NOMO-1 (cell line): ENCODE measurements at regions not wholly inside any gene's neighbourhood (a gene's known extent, or its start where the extent isn't known, plus 50 kb on each side); places are given as distances from the start of the nearest gene placed in this dataset.

Experiments used
- DNase-seq, 2 experiments: peaks; one replicate each; lab custom pipeline; 2025; ENCODE audit not compliant: unreplicated experiment in 2 of 2; lab: John Stamatoyannopoulos, UW

DNA sequence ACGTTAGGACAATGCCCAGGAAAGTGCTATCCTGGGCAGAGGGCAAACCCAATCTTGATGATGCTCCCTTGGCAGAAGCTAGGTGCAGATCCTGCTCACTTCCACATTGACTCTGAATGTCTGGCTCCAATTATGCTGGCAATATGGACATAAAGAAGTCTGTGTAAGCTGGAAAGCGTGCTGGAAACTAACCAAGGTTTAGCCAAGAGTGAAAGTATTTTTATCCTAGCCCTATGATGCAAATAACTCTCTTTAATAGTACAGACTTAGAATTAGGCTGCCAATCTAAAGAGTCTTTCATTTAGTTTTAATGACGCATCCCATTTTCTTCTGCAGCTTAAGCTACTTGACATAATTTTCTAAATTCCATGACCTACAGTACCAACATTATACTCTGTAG is 571.8 kb downstream of the TUSC7 start:
- no peak for DNase-seq

DNA sequence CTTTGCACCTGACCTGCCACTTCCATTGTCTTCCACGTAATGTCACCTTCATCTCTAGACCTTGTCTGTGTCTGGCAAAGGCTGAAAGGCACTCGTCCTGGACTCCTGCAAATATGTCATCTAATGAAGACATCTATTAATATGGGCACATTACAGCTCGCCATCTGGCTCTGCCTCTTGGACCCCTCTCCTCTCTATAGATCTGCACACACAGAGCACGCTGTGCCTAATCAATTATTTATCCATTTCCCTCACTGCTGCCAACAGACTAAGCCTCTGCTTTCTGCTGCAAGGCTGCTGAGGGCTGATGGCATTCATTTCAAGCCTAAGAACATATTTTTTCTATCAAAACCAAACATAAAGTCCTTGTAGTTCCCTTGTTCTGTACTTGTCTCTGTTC is 573.0 kb downstream of the TUSC7 start:
- no peak for DNase-seq

DNA sequence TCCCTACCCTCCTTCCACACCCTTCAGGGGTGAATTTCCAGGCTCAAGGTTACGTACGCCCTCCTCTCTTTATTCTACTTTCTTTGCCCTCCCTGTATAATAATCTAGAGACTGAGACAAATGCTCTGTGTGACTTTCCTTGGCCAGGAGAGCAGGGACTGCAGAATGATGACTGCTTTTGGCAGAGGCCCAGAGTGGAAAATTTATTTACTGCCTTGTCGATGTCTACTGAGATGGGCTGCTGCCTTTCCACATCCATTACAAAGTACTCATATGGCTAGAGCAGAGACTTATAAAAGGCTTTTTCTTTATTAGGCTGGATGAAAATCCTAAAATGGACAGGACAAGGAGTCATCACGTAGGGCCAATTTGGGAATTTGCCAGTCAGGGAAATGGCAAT is 576.2 kb downstream of the TUSC7 start:
- no peak for DNase-seq

DNA sequence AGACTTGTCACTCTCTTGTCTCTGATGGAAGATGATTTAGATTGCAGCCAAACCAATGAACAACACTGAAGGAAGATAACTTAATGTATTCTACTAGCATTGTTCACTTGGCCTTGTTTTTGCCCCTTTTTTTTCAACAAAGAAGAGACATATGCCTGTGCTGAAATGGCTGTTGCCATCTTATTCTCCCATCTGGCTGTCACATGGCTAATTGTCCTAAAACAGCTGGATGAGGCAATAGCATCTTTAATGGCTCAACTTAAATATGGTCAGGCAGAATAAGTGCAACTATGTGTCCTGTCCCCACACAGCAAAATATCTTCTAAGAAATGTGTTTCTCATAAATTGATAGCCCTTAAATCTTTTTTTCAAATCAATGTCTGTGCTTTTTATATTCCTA is 576.9 kb downstream of the TUSC7 start:
- no peak for DNase-seq

DNA sequence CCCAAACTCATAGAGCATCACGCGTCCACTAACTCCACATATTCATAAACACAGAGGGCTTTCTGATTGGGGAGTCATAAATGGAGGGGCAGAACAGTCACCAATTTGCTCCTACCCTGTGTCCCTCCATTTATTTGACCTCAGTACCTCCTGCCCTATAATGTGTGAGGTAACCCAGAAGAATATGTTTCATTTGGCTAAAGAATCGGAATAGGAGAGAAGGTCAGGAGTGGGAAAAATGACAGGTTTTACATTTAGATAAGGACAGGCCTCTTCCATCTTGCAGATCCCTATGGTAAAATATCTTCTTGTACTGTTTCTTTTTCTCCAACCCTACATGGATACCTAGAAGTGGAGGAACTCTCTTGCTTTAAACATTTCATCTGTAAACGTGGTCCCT is 578.0 kb downstream of the TUSC7 start:
- no peak for DNase-seq

DNA sequence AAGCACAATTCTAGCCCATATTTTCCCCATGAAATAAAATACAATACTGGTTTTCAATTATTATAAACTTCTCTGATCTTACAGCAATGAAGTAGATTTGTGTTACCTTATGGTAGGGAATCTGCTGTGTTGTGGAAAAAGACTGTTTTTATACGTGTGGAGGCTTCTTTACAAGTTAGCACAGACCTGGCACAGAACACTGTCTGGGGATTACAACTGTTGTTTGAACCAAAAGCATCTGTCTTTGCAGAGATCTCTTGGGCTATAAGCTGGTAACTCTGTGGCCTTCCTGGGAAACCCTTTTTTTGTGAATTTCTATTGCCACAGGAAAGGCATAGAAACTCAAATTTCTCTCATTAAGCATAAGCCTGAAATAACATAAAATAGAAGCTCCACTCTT is 581.9 kb downstream of the TUSC7 start:
- DNase-seq = no peak

DNA sequence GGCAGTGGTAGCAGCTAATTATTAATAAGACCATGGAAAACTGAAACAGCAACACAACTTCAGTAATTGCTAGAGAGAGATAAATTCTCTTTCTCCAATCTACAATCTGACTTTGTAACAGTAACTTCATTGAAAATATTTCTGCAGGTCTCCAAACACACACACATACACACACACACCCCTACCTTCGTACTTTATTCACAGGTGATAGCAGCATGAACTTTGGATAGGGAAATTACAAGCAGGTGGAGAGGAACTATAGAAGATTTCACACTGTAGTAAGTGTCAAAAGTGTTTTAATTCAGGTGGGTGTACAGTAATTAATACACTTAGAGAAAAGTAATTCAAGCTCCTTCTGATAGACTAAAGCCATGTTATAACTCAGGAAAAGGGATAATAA is 587.5 kb downstream of the TUSC7 start:
- DNase-seq = no peak

DNA sequence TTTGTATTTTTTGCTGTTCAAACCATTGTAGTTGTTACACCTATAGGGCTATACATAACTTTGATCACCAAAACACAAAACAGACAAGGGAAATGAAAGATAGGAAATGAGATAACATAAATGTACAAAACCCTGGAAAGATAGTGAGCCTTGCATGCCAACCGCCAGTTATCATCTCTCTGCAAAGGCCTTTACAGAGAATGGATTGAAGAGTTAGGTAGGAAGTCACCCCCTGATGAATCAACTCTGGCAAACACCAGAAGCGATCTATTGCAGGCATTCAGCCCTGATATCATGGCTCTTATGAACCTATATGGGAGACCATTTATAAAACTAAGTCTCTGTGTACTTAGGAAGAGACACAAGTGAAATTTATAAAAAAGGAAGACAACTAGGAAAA is 588.0 kb downstream of the TUSC7 start:
- DNase-seq = no peak

DNA sequence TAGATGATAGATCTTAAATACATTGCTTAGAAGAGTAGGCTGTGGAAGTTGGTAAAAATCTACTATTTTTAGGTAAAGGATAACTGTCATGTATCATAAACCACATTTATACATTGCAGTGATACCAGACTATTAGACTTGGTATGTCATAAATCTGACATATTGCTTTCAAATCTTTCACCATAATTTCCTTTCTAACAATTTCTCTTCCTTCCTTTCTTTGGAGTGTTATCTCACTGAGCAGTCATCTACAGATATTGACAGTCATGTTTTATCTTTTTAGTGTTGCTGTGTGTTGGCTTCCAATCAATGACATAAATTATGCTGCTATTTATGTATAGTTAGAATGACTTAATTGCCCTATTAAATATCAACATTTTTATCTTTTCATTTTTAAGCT is 588.7 kb downstream of the TUSC7 start:
- DNase-seq = no peak

DNA sequence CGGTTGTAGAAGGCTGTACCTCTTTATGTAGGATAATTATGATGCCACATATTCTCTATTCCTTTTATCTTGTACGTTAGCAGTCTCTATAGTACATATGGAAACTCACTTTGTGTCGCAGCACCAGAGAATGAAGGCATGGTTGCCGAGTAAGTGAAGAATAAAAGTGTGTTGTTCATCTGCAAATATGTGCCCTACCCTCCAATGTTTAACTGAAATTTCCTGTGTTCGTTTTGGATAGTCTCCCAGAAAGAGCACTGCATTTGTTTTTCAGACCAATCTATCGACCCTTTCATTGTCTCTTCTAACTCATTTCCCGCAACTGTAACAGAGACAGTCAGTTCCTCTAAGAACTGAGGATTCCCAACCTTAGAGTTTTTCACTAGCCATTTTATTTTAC is 592.8 kb downstream of the TUSC7 start:
- DNase-seq = no peak

DNA sequence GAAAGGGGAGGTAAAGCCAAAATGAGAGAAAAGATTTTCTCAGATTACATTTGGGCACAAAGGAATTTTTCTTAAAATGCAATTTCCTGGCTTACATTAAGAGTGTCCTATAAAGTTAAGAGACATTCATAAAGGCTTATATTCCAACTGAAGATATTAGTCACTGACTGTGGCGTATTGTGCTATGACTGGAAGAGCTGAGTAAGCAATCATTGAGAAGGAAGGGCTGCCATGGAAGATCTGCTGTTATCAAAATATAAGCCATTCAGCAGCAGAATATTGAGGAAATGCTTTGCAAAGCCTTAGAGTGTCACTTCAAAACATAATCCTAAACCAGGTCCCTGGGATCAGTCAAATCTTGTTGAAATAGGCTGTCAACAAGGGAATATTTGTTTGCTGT is 593.9 kb downstream of the TUSC7 start:
- no peak for DNase-seq

DNA sequence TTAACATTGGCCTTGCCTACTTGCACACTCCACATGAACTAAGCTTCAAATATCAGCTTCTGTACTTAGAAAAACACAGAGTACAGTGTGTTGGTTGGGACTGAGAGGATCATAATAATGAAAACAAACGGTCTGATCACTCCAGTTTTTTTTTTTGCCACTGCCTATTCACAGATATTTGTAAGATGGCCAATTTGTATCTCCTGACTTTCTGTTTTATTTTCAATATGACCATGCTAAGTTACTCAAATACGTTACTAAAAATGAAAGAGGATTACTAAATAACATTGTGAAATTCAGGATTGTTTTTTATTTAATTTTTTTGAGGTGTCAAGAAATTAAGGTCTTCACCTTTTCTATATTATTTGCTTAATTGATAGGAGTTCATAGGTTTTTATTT is 595.1 kb downstream of the TUSC7 start:
- no peak for DNase-seq

DNA sequence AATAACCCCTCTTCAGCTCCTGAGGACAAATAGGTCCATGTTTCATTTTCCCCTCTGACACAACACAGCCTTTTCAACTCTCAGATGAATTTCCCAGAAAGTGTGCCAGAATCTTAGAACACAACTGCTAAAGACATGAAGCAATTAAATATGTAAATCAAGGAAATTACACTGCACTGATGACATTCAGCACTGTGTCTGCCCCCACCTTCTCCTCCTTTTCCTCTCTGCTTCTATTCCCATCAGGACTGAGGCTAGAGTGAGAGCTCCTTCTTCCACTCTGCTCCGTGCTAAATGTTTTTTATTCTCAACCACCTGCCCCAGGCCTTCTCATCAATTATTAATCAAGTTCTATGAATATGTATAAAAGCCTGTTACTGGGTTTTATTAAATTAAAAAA is 596.1 kb downstream of the TUSC7 start:
- no peak for DNase-seq

DNA sequence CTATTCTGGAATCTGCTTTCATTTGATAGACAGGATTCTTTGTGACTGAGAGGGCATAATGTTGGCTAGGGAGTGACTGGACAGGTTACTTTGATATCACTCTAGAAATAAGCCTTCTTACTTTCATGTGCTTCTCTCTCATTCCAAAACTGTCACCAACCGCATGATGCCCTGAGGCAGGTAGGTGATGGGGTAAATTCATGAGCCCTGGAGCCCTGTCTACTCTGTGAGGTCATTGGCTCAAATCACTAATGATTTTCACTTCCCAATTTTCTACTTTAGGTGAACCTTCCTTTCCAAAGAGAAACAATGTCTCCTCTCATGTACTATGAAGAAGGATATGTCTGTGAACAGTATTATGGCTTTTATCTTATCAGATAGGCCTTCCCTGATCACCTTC is 596.7 kb downstream of the TUSC7 start:
- no peak for DNase-seq

DNA sequence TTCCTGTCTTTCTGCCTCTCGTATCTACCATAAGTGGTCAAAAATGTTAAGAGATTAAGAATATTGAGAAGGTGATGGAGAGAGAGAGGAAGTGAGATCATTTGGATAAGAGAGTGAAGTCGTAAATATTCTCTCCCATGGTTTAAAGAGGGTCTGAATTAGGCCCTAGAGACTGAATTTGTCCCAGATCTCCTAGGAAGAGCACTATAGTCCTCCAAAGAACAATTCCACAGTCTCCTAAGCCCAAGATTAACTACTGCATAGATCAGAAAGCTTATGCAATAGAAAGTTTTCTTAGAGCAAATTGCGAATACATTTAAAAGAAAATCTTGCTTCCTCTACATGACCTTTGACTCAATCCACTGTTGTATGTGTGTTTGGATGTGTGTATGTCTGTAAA is 598.8 kb downstream of the TUSC7 start:
- DNase-seq = no peak

DNA sequence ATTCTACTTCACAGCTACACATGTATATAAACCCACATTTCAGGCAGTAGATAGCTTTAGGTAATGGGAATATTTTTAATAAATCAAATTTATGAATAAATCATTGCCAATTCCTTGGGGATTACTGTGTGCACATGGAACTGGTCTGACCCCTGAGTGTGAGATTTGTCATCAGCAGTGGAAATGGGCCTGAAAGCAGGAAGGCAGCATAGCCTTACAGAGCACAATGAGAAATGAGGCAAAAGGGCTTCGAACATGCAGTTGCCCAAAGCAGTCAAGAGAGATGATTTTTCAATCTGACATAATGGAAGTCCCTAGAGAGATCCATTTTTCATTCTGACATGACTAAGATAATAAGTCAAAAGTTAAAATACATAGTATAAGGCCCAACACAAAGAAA is 599.2 kb downstream of the TUSC7 start:
- DNase-seq = no peak

DNA sequence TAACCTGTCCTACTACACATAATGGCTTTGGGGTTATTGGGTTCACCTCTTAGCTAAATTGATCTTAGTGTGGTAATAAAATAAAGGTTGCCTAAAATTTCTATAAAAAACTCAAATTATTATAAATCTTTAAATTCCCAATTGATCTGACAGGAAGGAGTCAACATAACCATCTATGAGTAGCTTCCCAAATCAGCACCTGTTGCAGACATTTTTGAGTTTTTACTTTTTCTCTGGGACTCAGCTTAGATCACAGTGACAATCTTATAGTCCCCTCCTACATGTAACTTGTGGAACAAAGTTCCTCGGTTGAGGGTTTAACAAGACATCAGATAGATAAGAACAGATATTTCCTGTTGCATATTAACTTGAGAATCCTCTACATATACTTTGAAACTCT is 601.0 kb downstream of the TUSC7 start:
- DNase-seq = no peak

DNA sequence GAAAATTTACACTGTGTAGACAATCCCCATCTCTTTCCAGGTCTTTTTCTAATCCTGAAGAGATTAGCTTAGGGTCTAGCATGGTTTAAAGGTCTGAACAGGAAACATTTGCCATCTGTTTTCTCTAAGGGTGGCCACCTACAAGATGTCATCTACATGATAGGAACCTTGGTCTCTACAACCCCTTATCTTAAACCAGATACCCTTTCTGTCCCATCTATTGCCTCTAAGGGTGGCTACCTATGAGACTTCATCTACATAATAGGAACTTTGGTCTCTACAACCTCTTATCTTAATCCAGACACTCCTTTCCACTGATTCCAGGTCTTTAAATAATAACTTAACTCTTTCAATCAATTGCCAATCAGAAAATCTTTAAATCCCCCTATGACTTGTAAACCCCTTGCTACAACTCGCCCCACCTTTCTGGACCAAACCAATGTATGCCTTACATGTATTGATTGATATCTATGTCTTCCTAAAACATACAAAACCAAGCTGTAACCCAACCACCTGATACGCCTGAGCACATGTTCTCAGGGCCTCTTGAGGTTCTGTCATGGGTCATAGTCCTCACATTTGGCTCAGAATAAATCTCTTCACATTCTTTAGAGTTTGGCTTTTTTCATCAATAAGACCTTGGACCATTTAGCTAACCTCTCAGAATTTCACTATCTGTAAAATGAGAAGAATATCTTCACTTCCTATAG is 605.0 kb downstream of the TUSC7 start:
- no peak for DNase-seq

DNA sequence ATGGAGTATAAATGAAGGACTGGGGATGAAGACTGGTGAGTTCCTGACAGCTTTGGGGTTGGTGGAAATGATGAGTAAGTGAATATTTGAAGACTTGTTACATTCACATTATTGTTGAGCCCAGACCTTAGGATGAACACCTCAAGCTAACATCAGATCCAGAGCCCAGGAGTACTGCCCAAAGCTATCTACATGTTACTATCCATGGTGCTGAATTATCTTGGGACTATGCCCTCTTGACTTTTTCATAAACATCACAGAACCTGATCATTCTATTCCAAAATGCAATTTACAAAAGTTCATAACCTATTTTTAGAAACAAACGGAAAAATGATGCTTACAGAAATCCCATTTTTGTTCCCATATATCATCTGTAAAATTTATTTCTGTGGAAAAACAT is 613.3 kb downstream of the TUSC7 start:
- DNase-seq = peak in 1 of 2 experiments; percentile 10

DNA sequence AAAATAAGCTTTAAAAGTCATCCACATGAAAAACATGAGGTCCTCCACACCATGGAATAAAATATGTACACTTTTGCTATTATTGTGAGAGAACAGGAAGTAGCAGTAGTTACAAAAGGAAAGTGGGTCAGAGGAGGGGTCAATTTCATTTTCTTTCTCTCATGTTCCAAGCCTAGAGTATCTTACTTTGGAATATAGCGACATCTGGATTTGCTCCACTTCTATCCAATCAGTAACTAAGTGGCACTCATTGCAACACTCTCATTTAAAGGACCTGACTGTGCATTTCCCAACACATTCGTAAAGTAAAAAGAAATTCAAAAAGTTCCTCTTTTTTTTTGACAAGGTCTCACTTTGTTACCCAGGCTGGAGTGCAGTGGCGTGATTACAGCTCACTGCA is 637.3 kb downstream of the TUSC7 start:
- peak in 1 of 2 experiments; percentile 58 for DNase-seq

DNA sequence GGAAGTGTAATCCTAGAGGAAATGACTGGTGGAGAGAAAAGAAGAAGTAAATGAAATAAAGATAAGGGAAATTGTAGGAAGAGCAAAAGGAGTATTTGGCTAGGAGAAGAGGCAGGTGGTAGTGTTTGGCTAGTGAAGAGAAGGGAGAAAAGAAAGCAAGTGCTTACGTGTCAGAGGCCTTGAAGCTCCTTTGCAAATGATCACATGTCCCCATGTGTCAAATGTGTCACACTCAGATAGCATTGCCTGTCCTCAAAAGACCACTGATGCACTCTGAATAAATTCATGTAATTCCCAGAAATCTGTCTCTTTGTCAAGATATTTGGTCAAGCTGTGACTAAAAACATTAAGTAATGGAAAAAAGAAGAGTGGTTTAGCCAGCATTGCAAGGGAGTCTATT is 639.3 kb downstream of the TUSC7 start:
- no peak for DNase-seq

DNA sequence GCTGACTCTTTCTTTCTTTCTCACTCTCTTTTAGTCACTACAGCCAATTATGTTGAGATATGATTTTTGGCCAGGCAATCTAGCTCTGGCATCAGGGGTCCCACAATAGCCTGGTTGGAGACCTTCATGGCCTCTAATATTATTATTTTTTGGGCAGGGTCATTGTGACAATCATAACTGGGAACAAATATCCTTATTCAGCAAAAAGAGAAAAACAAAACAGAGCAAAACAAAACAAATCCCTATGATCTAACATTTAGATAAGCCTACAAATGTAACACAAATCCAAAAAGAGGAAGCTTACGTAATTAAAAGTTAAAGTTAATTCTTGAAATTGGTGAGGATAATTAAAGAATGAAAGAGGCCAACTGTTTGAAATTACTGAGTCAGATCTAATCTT is 640.0 kb downstream of the TUSC7 start:
- no peak for DNase-seq

DNA sequence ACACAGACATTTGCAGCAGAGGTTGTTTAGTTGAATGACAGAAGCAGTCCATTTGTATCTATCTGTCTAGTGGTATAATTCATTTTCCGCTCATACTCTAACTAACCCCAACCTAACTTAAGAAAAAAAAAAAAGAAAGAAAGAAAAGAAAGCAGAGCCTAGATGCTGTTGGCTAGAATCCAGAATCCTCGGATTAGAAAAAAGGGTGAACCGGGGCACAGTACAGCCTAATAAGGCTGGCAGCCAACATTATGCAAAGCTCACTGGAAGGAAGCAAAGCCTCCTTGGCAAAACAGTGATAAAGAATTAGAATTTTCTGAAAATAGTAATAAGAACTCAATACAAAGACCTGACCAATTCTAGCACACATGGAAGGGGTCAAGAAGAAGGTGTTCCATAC is 640.8 kb downstream of the TUSC7 start:
- DNase-seq = no peak
